H1 (cell line): ENCODE measurements at regions not wholly inside any gene's neighbourhood (a gene's known extent, or its start where the extent isn't known, plus 50 kb on each side); places are given as distances from the start of the nearest gene placed in this dataset.

Source experiments
- EGR1 ChIP-seq: IDR thresholded peaks from 2 replicates; pipeline ENCODE4 v1.6.1; 2011; ENCODE audit warnings: low read depth, low read length, borderline replicate concordance
- MAX ChIP-seq: IDR thresholded peaks from 2 replicates; pipeline ENCODE4 v1.6.1; 2012; ENCODE audit warnings: inconsistent platforms
- POLR2AphosphoS5 ChIP-seq: IDR thresholded peaks from 2 replicates; pipeline ENCODE4 v1.6.1; 2011; ENCODE audit warnings: low read depth, low read length
- RFX5 ChIP-seq: IDR thresholded peaks from 2 replicates; pipeline ENCODE4 v1.6.1; 2011; ENCODE audit warnings: low read depth, low read length, improper control_type of control experiment, borderline replicate concordance
- TF ChIP-seq, protein P1 (sequence below), 3 experiments: IDR thresholded peaks; 1 replicate in 2 of 3; 2 replicates in 1 of 3; pipeline versions ENCODE4 v1.5.1 to v1.6.1; 2011; ENCODE audit warnings: low read length in 3 of 3, mild to moderate bottlenecking in 3 of 3, inconsistent platforms in 2 of 3, low read depth in 1 of 3, moderate library complexity in 1 of 3; ENCODE audit not compliant: insufficient read depth in 1 of 3; ENCODE audit errors: control extremely low read depth in 1 of 3
- TF ChIP-seq, protein P2 (sequence below): IDR thresholded peaks from 2 replicates; pipeline ENCODE4 v1.6.1; 2011; ENCODE audit warnings: low read depth, mild to moderate bottlenecking, low read length; ENCODE audit not compliant: insufficient read depth

GRCh38 chr11:42957831-42958230 is 354.0 kb upstream of the API5 start:
- TF ChIP-seq, protein P1, sequence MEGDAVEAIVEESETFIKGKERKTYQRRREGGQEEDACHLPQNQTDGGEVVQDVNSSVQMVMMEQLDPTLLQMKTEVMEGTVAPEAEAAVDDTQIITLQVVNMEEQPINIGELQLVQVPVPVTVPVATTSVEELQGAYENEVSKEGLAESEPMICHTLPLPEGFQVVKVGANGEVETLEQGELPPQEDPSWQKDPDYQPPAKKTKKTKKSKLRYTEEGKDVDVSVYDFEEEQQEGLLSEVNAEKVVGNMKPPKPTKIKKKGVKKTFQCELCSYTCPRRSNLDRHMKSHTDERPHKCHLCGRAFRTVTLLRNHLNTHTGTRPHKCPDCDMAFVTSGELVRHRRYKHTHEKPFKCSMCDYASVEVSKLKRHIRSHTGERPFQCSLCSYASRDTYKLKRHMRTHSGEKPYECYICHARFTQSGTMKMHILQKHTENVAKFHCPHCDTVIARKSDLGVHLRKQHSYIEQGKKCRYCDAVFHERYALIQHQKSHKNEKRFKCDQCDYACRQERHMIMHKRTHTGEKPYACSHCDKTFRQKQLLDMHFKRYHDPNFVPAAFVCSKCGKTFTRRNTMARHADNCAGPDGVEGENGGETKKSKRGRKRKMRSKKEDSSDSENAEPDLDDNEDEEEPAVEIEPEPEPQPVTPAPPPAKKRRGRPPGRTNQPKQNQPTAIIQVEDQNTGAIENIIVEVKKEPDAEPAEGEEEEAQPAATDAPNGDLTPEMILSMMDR (IDR thresholded peaks at IDR 0.05; ENCODE audit: control extremely low read depth in 1 of 3, insufficient read depth in 1 of 3, low read depth in 1 of 3, low read length in 3 of 3), result no peak
- TF ChIP-seq MAX (no peak), EGR1 (no peak), POLR2AphosphoS5 (no peak), RFX5 (no peak)
- TF ChIP-seq, protein P2, sequence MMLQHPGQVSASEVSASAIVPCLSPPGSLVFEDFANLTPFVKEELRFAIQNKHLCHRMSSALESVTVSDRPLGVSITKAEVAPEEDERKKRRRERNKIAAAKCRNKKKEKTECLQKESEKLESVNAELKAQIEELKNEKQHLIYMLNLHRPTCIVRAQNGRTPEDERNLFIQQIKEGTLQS, result no peak
